ENCODE measurements at regions not wholly inside any gene's neighbourhood (a gene's known extent, or its start where the extent isn't known, plus 50 kb on each side); places are given as distances from the start of the nearest gene placed in this dataset.

- DNase-seq = no peak
Observed at GRCh38 chr4:157444014-157444413, 223.5 kb downstream of the GRIA2 start.

GRCh38 chr4:157443537-157443936, 223.0 kb downstream of the GRIA2 start:
- DNase-seq = no peak

DNA sequence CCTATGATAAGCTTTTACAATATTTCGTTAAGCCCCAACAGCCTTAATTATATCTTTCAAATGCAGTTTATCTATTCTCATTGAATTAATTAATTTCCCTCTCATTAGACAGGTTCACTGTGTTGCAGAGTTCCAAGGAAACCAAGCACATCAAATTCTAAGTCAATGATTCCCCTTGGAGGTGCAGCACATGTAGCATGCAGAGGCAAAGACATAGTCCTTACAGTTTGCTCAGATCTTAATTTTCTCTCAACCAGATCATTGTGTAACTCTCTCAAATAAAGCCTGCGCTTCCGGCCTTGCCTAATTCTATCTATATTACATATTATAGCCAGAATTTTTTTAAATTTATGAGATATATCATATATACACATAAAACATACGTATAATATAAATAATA, 205.4 kb downstream of the GRIA2 start:
- no peak for DNase-seq

GRCh38 chr4:157423526-157424020, 203.0 kb downstream of the GRIA2 start:
- DNase-seq = no peak

DNA sequence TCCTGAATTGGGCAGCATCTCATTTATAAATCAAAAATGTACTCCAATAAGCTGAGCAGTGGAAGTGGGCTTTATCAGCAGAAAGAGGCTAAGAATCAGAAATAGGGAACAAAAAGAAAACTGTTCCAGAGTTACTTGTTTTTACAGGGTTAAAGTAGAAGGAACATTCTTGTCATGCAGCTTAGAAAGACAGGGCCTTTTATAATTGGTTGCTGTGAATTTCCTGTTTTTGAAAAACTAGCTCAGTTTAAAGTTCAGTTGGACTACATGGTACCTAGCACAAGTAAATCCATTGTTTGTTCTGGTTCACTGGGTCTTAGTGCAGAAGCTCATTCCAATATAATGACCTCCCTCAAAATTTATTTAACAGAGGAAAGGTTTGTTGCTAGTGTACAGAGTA, 200.8 kb downstream of the GRIA2 start:
- DNase-seq = no peak

Measured in activated CD8-positive, alpha-beta memory T cell treated with anti-CD3 and anti-CD28 coated beads, Interleukin-2, amount 50 U/mL, for 48 hours (primary cell).